Hepatocyte (in vitro differentiated cells): ENCODE measurements at regions not wholly inside any gene's neighbourhood (a gene's known extent, or its start where the extent isn't known, plus 50 kb on each side); places are given as distances from the start of the nearest gene placed in this dataset.
A peak's percentile ranks its signal among the peaks of the same experiment; 100 is the strongest.

ENCODE experiments used
- DNase-seq: peaks from one replicate; pipeline ENCODE4 v3.0.0-alpha.2; 2016; ENCODE audit warnings: low spot score
- H2AFZ ChIP-seq: fragments of 200-600 bp; sonication (generic); 2 replicates; pipeline ENCODE4 v1.6.0; 2016; ENCODE audit warnings: antibody characterized with exemption, mild to moderate bottlenecking
- H3K27ac ChIP-seq: fragments of 200-600 bp; sonication (generic); 2 replicates; pipeline ENCODE4 v1.5.1; 2016; ENCODE audit warnings: mild to moderate bottlenecking
- H3K27me3 ChIP-seq: fragments of 200-600 bp; sonication (generic); 2 replicates; pipeline ENCODE4 v1.6.1; 2016
- H3K36me3 ChIP-seq: fragments of 200-600 bp; sonication (generic); replicated peaks from 2 replicates; pipeline ENCODE4 v1.5.1; 2016; ENCODE audit warnings: low read depth; ENCODE audit not compliant: insufficient read depth
- H3K4me1 ChIP-seq: fragments of 200-600 bp; sonication (generic); 2 replicates; pipeline ENCODE4 v1.5.1; 2016; ENCODE audit warnings: mild to moderate bottlenecking, moderate library complexity; ENCODE audit not compliant: insufficient read depth
- H3K4me2 ChIP-seq: fragments of 200-600 bp; sonication (generic); 2 replicates; pipeline ENCODE4 v1.6.0; 2016
- H3K4me3 ChIP-seq: fragments of 200-600 bp; sonication (generic); 2 replicates; pipeline ENCODE4 v1.5.1; 2016; ENCODE audit warnings: mild to moderate bottlenecking
- H3K79me2 ChIP-seq: fragments of 200-600 bp; sonication (generic); 2 replicates; pipeline ENCODE4 v1.6.0; 2017; ENCODE audit warnings: mild to moderate bottlenecking
- H3K9me2 ChIP-seq: fragments of 200-600 bp; sonication (generic); replicated peaks from 2 replicates; pipeline ENCODE4 v1.6.0; 2017; ENCODE audit warnings: mild to moderate bottlenecking; ENCODE audit not compliant: insufficient read depth
- H3K9me3 ChIP-seq: fragments of 200-600 bp; sonication (generic); 2 replicates; pipeline ENCODE4 v1.5.1; 2016; ENCODE audit warnings: low read depth, mild to moderate bottlenecking
- H4K20me1 ChIP-seq: fragments of 200-600 bp; sonication (generic); 2 replicates; pipeline ENCODE4 v1.6.0; 2016; ENCODE audit warnings: mild to moderate bottlenecking; ENCODE audit not compliant: insufficient read depth, poor library complexity, severe bottlenecking
- EZH2 ChIP-seq: fragments of 200-600 bp; sonication (generic); IDR thresholded peaks from 2 replicates; pipeline ENCODE4 v1.6.1; 2016; ENCODE audit warnings: antibody characterized with exemption, mild to moderate bottlenecking, borderline replicate concordance
- EZH2phosphoT487 ChIP-seq: fragments of 200-600 bp; sonication (generic); IDR thresholded peaks from one replicate; pipeline ENCODE4 v1.6.1; 2018; ENCODE audit warnings: antibody characterized with exemption, mild to moderate bottlenecking, low read depth, moderate library complexity; ENCODE audit not compliant: unreplicated experiment, severe bottlenecking
- WGBS: methylation state at CpG from one replicate; pipeline ENCODE4 v1.1.6; 2016; ENCODE audit warnings: low lambda C conversion rate; ENCODE audit errors: missing lambda C conversion rate; 5-methylcytosine and 5-hydroxymethylcytosine counted together
- TF ChIP-seq, protein P1 (sequence below): fragments of 200-600 bp; sonication (generic); IDR thresholded peaks from 2 replicates; pipeline ENCODE4 v1.5.1; 2016; ENCODE audit warnings: antibody characterized with exemption, mild to moderate bottlenecking; ENCODE audit not compliant: poor library complexity

DNA sequence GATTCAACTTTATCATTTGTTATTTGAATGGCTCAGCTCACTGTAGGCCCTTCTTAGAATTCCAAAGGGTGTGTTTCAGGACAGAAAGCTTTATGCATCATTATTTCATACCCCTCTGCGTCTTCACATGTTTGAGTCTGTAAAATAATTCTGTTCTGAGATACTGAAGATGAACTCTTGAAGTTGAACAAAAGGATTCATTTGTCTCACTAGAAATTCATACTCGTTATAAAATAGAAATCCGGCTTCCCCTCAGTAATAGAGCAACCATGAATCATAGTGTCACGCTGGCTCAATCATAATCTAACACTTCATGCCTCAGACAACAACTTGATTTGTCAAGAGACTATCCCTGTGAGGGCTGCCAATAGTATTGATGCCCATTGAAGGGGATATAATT is 1015.4 kb upstream of the SEMA6D start:
- no peaks in the 10 kb centered on the region for H3K36me3 ChIP-seq
- no peaks in the 10 kb centered on the region for H3K27me3 ChIP-seq
- H3K4me1 ChIP-seq = no peaks in the 10 kb centered on the region
- H3K4me3 ChIP-seq = no peak overlapping the region
- no peaks in the 10 kb centered on the region for H4K20me1 ChIP-seq
- no peaks in the 10 kb centered on the region for H3K9me3 ChIP-seq
- H3K79me2 ChIP-seq = no peaks in the 10 kb centered on the region
- TF ChIP-seq EZH2phosphoT487 (no peak), EZH2 (no peak)
- TF ChIP-seq, protein P1, sequence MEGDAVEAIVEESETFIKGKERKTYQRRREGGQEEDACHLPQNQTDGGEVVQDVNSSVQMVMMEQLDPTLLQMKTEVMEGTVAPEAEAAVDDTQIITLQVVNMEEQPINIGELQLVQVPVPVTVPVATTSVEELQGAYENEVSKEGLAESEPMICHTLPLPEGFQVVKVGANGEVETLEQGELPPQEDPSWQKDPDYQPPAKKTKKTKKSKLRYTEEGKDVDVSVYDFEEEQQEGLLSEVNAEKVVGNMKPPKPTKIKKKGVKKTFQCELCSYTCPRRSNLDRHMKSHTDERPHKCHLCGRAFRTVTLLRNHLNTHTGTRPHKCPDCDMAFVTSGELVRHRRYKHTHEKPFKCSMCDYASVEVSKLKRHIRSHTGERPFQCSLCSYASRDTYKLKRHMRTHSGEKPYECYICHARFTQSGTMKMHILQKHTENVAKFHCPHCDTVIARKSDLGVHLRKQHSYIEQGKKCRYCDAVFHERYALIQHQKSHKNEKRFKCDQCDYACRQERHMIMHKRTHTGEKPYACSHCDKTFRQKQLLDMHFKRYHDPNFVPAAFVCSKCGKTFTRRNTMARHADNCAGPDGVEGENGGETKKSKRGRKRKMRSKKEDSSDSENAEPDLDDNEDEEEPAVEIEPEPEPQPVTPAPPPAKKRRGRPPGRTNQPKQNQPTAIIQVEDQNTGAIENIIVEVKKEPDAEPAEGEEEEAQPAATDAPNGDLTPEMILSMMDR = no peak
- no peak for DNase-seq
- H3K27ac ChIP-seq = no peak overlapping the region
- H3K9me2 ChIP-seq = no peaks in the 10 kb centered on the region
- no peak overlapping the region for H3K4me2 ChIP-seq
- no peak overlapping the region for H2AFZ ChIP-seq
- 90% methylated on average over 4 of the region's 4 CpGs for WGBS

DNA sequence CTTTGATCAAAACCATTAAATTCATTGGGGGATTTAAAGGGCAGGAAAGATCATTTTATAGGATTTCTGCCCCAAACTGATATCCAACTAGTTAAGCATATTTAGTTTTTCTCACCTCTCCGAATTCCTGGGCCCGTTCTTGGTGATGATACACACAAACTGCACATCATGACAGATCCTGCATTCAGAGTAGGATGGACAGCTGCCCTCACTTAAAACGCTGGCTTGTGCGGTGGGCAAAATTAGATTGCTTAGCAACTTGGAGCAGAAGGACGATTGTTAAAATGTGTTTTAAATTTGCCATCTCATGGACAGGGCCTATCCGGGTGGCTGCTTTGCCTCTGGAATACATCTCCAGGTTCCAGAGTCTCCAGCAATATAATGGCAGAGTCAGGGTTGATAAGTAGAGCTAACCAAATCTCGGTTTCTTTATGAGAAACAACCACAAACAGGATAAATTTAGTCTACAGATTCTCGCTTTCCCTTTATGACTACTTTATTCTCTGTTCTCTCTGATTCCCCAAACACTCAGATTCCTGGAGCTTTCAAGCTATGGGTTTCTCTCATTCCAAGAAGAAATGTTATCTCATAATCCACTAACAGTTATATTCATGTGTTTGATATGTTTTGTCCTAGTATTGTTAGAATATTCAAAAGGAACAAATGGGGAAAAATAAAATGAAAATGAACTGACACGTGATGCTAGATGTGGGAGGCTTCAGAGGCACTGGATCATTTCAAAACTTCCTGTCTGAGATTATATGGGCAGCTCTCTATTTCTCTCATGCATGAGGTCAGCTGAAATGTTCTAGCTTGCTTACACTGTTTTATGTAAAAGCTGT is 1014.1 kb upstream of the SEMA6D start:
- TF ChIP-seq, protein P1 = no peak
- no peak for TF ChIP-seq EZH2phosphoT487
- TF ChIP-seq EZH2 = no peak
- Histone ChIP-seq H3K4me2 (no peak overlapping the region), H4K20me1 (no peaks in the 10 kb centered on the region), H3K9me3 (no peaks in the 10 kb centered on the region), H3K36me3 (no peaks in the 10 kb centered on the region), H3K4me3 (no peak overlapping the region), H3K4me1 (no peaks in the 10 kb centered on the region), H3K27me3 (no peaks in the 10 kb centered on the region), H2AFZ (peak overlapping the region; percentile 26), H3K27ac (peak overlapping the region; percentile 60), H3K9me2 (no peaks in the 10 kb centered on the region), H3K79me2 (no peaks in the 10 kb centered on the region)
- DNase-seq = no peak
- 71% methylated on average over 9 of the region's 9 CpGs for WGBS

DNA sequence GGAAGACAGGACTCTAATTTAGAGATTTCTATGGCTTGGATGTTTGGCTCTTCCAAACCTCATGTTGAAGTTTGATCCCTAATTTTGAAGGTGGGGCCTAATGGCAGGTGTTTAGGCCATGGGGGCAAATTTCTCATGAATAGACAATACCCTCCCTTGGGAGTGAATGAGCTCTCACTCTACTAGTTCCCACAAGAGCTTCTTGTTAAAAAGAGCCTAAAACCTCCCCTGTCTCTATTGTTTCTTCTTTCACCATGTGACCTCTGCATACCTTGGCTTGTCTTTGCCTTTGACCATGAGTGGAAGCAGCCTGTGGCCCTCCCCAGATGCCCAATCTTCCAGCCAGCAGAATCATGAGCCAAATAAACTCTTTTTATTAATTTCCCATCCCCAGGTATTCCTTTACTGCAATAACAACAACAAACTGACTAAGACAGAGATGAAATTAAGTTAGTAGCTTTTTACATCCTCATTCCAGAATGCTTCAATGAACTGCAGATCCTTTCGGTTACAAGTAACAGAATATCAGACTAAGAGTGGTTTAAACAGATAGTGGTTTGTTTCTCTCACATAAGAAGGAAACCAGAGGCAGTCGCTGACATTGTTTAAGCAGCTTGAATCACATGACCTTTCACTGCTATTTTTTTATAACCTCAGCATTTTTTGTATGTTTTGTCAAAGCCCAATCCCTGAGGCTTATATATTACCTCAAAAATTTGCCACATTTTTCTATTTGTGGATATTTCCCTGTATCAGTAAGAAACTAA is 1013.3 kb upstream of the SEMA6D start:
- Histone ChIP-seq H3K9me2 (no peaks in the 10 kb centered on the region), H4K20me1 (no peaks in the 10 kb centered on the region), H3K4me3 (no peak overlapping the region), H3K4me1 (no peaks in the 10 kb centered on the region), H2AFZ (no peak overlapping the region), H3K36me3 (no peaks in the 10 kb centered on the region), H3K79me2 (no peaks in the 10 kb centered on the region), H3K9me3 (no peaks in the 10 kb centered on the region), H3K27me3 (no peaks in the 10 kb centered on the region), H3K27ac (peak overlapping the region; percentile 50), H3K4me2 (no peak overlapping the region)
- 58% methylated on average over 2 of the region's 2 CpGs for WGBS
- peak; percentile 11 for DNase-seq
- TF ChIP-seq EZH2 = no peak
- TF ChIP-seq, protein P1 = no peak
- no peak for TF ChIP-seq EZH2phosphoT487
